HepG2 (cell line): ENCODE measurements at regions not wholly inside any gene's neighbourhood (a gene's known extent, or its start where the extent isn't known, plus 50 kb on each side); places are given as distances from the start of the nearest gene placed in this dataset.
A peak's percentile ranks its signal among the peaks of the same experiment; 100 is the strongest.

Experiments
- KAT2B ChIP-seq: fragments of 150-350 bp; IDR thresholded peaks from 2 replicates; pipeline ENCODE4 v1.6.1; 2014; ENCODE audit warnings: low read depth, low read length, borderline replicate concordance
- MAFG ChIP-seq: sonication (generic); formaldehyde crosslinking; IDR thresholded peaks from 2 replicates; pipeline ENCODE4 v1.5.1; 2020; ENCODE audit warnings: mild to moderate bottlenecking, missing genetic modification reagents
- PHF20 ChIP-seq: sonication (generic); formaldehyde crosslinking; IDR thresholded peaks from 2 replicates; pipeline ENCODE4 v1.5.0; 2020; ENCODE audit warnings: mild to moderate bottlenecking, missing genetic modification reagents
- SOX6 ChIP-seq, 2 experiments: fragments of 450-650 bp in 1 of 2; sonication (generic) in 1 of 2; formaldehyde crosslinking in 1 of 2; IDR thresholded peaks; 2 replicates each; pipeline versions ENCODE4 v1.4.0 to v1.6.1; 2017 to 2020; ENCODE audit warnings: antibody characterized with exemption in 1 of 2, mild to moderate bottlenecking in 1 of 2, missing genetic modification reagents in 1 of 2
- WIZ ChIP-seq: sonication (generic); formaldehyde crosslinking; IDR thresholded peaks from 2 replicates; pipeline ENCODE4 v1.5.1; 2020; ENCODE audit warnings: mild to moderate bottlenecking, missing genetic modification reagents
- ZNF121 ChIP-seq: sonication (generic); formaldehyde crosslinking; IDR thresholded peaks from 2 replicates; pipeline ENCODE4 v1.5.0; 2020; ENCODE audit warnings: mild to moderate bottlenecking, missing genetic modification reagents
- ZNF234 ChIP-seq: sonication (generic); formaldehyde crosslinking; conservative IDR thresholded peaks from 2 replicates; pipeline ENCODE4 v1.5.1; 2020; ENCODE audit warnings: mild to moderate bottlenecking, missing genetic modification reagents
- ZNF607 ChIP-seq: sonication (generic); formaldehyde crosslinking; IDR thresholded peaks from 2 replicates; pipeline ENCODE4 v1.5.1; 2020; ENCODE audit warnings: missing genetic modification reagents, mild to moderate bottlenecking, borderline replicate concordance
- ZNF652 ChIP-seq: IDR thresholded peaks from 2 replicates; pipeline ENCODE4 v1.6.1; 2016; ENCODE audit warnings: low read depth, borderline replicate concordance
- ZNF670 ChIP-seq: sonication (generic); formaldehyde crosslinking; IDR thresholded peaks from 2 replicates; pipeline ENCODE4 v1.8.0; 2022; ENCODE audit warnings: mild to moderate bottlenecking, missing genetic modification reagents, borderline replicate concordance
- ZNF775 ChIP-seq: sonication (generic); formaldehyde crosslinking; IDR thresholded peaks from 2 replicates; pipeline ENCODE4 v1.4.0; 2020; ENCODE audit warnings: missing genetic modification reagents, mild to moderate bottlenecking, moderate library complexity, borderline replicate concordance
- ZSCAN9 ChIP-seq: IDR thresholded peaks from 2 replicates; pipeline ENCODE4 v1.6.1; 2016; ENCODE audit warnings: borderline replicate concordance
- TF ChIP-seq, protein P1 (sequence below): sonication (generic); formaldehyde crosslinking; IDR thresholded peaks from 2 replicates; pipeline ENCODE4 v1.5.0; 2020; ENCODE audit warnings: mild to moderate bottlenecking, missing genetic modification reagents, borderline replicate concordance
- TF ChIP-seq, protein P2 (sequence below): sonication (generic); formaldehyde crosslinking; IDR thresholded peaks from 2 replicates; pipeline ENCODE4 v1.4.0; 2020; ENCODE audit warnings: missing genetic modification reagents
- TF ChIP-seq, protein P3 (sequence below): sonication (generic); formaldehyde crosslinking; IDR thresholded peaks from 2 replicates; pipeline ENCODE4 v1.4.0; 2020; ENCODE audit warnings: low read depth, missing genetic modification reagents

DNA sequence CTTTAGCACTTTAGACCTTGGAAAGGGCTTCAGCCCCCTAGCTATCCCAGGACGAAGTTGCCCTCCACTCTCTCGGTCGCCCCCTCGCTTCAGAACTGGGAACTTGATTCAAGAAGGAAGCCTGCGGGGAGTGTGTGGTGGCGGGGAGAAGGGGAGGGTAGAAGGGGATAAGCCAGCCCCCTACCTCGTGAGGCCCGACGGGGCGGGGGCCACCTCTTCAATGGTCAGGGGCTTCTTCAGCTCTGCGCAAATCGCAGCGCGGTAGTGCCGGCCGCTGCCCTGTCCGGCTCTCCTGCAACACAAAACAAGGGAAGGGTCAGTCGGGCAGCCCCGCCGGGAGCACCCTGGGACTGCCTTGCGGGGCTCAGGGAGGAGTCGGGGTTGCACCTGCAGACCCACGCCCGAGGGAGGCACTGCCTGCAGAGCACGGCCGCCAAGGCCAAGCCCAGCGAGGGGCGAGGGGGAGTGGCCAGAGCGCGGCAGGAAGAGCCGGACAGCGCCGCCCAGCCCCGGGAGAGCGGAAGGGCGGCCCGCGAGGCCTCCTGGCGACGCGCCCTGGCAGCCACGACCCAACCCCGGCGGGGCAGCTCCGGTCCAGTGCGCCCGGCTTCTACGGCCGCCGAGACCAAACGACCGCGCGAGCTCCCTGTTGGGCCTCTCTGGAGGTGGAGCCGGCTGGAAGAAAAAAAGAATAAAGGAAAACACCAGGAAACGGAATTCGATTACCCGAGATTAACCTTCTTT, 56.2 kb upstream of the RASAL2 start (continued):
- TF ChIP-seq, protein P1, sequence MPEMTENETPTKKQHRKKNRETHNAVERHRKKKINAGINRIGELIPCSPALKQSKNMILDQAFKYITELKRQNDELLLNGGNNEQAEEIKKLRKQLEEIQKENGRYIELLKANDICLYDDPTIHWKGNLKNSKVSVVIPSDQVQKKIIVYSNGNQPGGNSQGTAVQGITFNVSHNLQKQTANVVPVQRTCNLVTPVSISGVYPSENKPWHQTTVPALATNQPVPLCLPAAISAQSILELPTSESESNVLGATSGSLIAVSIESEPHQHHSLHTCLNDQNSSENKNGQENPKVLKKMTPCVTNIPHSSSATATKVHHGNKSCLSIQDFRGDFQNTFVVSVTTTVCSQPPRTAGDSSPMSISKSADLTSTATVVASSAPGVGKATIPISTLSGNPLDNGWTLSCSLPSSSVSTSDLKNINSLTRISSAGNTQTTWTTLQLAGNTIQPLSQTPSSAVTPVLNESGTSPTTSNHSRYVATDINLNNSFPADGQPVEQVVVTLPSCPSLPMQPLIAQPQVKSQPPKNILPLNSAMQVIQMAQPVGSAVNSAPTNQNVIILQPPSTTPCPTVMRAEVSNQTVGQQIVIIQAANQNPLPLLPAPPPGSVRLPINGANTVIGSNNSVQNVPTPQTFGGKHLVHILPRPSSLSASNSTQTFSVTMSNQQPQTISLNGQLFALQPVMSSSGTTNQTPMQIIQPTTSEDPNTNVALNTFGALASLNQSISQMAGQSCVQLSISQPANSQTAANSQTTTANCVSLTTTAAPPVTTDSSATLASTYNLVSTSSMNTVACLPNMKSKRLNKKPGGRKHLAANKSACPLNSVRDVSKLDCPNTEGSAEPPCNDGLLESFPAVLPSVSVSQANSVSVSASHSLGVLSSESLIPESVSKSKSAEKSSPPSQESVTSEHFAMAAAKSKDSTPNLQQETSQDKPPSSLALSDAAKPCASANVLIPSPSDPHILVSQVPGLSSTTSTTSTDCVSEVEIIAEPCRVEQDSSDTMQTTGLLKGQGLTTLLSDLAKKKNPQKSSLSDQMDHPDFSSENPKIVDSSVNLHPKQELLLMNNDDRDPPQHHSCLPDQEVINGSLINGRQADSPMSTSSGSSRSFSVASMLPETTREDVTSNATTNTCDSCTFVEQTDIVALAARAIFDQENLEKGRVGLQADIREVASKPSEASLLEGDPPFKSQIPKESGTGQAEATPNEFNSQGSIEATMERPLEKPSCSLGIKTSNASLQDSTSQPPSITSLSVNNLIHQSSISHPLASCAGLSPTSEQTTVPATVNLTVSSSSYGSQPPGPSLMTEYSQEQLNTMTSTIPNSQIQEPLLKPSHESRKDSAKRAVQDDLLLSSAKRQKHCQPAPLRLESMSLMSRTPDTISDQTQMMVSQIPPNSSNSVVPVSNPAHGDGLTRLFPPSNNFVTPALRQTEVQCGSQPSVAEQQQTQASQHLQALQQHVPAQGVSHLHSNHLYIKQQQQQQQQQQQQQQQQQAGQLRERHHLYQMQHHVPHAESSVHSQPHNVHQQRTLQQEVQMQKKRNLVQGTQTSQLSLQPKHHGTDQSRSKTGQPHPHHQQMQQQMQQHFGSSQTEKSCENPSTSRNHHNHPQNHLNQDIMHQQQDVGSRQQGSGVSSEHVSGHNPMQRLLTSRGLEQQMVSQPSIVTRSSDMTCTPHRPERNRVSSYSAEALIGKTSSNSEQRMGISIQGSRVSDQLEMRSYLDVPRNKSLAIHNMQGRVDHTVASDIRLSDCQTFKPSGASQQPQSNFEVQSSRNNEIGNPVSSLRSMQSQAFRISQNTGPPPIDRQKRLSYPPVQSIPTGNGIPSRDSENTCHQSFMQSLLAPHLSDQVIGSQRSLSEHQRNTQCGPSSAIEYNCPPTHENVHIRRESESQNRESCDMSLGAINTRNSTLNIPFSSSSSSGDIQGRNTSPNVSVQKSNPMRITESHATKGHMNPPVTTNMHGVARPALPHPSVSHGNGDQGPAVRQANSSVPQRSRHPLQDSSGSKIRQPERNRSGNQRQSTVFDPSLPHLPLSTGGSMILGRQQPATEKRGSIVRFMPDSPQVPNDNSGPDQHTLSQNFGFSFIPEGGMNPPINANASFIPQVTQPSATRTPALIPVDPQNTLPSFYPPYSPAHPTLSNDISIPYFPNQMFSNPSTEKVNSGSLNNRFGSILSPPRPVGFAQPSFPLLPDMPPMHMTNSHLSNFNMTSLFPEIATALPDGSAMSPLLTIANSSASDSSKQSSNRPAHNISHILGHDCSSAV (CRISPR knock-in tag), result no peak
- TF ChIP-seq MAFG (CRISPR knock-in tag), result no peak
- TF ChIP-seq ZNF234 (CRISPR knock-in tag), result peak; percentile 73; the same call in 1 of the 2 replicates
- TF ChIP-seq ZNF121 (CRISPR knock-in tag), result peak; percentile 14; the same call in 1 of the 2 replicates
- peak; percentile 71; the same call in 1 of the 2 replicates for TF ChIP-seq PHF20 (CRISPR knock-in tag)
- TF ChIP-seq ZNF670, result no peak; the same call in 1 of the 2 replicates
- TF ChIP-seq ZSCAN9 (CRISPR knock-in tag), result peak; percentile 71; the same call in 1 of the 2 replicates
- TF ChIP-seq, protein P2, sequence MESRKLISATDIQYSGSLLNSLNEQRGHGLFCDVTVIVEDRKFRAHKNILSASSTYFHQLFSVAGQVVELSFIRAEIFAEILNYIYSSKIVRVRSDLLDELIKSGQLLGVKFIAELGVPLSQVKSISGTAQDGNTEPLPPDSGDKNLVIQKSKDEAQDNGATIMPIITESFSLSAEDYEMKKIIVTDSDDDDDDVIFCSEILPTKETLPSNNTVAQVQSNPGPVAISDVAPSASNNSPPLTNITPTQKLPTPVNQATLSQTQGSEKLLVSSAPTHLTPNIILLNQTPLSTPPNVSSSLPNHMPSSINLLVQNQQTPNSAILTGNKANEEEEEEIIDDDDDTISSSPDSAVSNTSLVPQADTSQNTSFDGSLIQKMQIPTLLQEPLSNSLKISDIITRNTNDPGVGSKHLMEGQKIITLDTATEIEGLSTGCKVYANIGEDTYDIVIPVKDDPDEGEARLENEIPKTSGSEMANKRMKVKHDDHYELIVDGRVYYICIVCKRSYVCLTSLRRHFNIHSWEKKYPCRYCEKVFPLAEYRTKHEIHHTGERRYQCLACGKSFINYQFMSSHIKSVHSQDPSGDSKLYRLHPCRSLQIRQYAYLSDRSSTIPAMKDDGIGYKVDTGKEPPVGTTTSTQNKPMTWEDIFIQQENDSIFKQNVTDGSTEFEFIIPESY, result no peak
- TF ChIP-seq KAT2B, result no peak
- no peak for TF ChIP-seq ZNF775
- TF ChIP-seq ZNF607 (CRISPR knock-in tag), result peak; percentile 91; the same call in 1 of the 2 replicates
- peak; percentile 47; the same call in 1 of the 2 replicates for TF ChIP-seq WIZ (CRISPR knock-in tag)
- TF ChIP-seq SOX6 (IDR thresholded peaks at IDR 0.05), result no peak
- peak; percentile 72 for TF ChIP-seq SOX6 (CRISPR knock-in tag; IDR thresholded peaks at IDR 0.05)
- TF ChIP-seq ZNF652 (CRISPR knock-in tag), result no peak
- TF ChIP-seq, protein P3, sequence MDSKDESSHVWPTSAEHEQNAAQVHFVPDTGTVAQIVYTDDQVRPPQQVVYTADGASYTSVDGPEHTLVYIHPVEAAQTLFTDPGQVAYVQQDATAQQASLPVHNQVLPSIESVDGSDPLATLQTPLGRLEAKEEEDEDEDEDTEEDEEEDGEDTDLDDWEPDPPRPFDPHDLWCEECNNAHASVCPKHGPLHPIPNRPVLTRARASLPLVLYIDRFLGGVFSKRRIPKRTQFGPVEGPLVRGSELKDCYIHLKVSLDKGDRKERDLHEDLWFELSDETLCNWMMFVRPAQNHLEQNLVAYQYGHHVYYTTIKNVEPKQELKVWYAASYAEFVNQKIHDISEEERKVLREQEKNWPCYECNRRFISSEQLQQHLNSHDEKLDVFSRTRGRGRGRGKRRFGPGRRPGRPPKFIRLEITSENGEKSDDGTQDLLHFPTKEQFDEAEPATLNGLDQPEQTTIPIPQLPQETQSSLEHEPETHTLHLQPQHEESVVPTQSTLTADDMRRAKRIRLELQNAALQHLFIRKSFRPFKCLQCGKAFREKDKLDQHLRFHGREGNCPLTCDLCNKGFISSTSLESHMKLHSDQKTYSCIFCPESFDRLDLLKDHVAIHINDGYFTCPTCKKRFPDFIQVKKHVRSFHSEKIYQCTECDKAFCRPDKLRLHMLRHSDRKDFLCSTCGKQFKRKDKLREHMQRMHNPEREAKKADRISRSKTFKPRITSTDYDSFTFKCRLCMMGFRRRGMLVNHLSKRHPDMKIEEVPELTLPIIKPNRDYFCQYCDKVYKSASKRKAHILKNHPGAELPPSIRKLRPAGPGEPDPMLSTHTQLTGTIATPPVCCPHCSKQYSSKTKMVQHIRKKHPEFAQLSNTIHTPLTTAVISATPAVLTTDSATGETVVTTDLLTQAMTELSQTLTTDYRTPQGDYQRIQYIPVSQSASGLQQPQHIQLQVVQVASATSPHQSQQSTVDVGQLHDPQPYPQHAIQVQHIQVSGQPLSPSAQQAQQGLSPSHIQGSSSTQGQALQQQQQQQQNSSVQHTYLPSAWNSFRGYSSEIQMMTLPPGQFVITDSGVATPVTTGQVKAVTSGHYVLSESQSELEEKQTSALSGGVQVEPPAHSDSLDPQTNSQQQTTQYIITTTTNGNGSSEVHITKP, result no peak
